GM19239 (cell line): ENCODE measurements at regions not wholly inside any gene's neighbourhood (a gene's known extent, or its start where the extent isn't known, plus 50 kb on each side); places are given as distances from the start of the nearest gene placed in this dataset.
"Not testable (repeated sequence)": the region's sequence is repeated elsewhere in the genome, so short reads cannot be mapped to it uniquely, and the experiment has no call there.

Source experiments
- DNase-seq: peaks from one replicate; pipeline ENCODE4 v3.0.0; 2011; ENCODE audit warnings: low spot score; ENCODE audit not compliant: insufficient read length
- FAIRE-seq: peaks from 2 replicates; lab custom pipeline; 2011; peaks lifted over from hg19 to GRCh38; lab: Jason Lieb, UNC

DNA sequence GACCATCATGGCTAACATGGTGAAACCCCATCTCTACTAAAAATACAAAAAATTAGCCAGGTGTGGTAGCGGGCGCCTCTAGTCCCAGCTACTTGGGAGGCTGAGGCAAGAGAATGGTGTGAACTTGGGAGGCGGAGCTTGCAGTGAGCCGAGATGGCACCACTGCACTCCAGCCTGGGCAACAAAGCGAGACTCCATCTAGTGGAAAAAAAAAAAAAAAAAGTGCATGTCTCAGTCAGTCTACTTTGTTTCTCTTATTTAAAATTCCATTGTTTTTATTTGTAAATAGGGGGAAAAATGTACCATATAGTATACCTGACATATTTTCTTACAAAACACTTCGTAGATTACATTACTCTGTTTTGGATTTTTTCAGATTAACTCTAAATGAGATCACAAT, 1471.4 kb downstream of the SUCLG1 start:
- FAIRE-seq = not testable (repeated sequence)

DNA sequence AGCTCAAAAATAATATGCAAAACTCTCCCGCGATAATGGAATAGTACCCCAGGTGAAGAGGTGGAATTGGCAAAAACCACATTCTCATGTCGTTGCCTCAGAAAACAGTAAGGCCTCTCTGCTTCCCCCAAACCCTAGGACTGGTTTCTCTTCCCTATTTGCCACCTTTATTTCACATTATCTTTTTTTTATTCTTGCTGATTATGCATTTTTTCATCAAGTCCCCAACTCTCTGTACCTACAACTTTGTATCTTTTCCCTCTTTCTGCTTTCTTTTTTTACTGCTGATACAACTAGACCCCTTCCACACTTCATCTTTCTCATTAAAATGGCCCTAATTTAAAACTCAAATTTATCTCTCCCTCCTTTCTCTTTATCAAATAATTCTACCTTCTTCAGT, 1472.2 kb downstream of the SUCLG1 start:
- DNase-seq (no peak), FAIRE-seq (no peak)

More for the DNA sequence above, 1471.4 kb downstream of the SUCLG1 start:
- not testable (repeated sequence) for DNase-seq

DNA sequence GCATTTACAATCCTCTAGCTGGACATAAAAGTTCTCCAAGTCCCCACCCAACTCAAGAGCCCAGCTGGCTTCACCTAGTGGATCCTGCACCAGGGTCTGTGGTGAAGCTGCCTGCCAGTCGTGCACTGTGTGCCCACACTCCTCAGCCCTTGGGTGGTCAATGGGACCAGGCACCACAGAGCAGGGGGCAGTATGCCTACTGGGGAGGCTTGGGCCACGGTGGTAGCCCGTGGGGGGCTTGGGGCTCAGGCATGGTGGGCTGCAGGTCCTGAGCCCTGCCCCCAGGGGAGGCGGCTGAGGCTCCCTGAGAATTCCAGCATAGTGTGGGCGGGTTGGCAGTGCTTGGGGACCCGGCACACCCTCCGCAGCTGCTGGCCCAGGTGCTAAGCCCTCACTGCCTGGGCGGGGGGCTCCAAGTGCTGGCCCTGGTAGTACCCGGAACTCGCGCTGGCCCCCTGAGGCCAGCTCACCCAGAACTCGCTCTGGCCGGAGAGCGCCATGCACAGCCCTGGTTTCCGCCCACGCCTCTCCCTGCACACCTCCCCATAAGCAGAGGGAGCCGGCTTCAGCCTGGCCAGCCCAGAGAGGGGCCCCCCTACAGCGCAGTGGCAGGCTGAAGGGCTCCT, 1473.4 kb downstream of the SUCLG1 start:
- FAIRE-seq (no peak), DNase-seq (no peak)

DNA sequence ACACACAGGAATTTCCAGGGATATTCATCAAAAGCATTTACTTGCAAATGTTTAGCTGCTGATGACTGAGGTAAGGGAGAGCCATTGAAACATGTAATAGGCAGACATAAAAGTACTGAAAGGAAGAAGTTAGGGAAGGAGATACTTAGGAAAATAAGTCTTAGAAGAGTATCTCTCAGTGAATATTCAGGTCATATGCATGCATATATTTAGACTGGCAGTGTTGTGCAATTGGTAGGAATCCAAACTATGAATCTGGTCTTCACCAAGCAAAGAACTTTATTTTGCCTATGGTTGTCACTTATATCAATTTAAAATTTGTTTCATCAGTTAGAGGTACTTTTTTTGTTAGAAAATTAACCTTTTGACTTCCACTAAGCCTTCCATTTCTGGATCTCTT, 1490.7 kb downstream of the SUCLG1 start:
- DNase-seq = no peak
- no peak for FAIRE-seq

DNA sequence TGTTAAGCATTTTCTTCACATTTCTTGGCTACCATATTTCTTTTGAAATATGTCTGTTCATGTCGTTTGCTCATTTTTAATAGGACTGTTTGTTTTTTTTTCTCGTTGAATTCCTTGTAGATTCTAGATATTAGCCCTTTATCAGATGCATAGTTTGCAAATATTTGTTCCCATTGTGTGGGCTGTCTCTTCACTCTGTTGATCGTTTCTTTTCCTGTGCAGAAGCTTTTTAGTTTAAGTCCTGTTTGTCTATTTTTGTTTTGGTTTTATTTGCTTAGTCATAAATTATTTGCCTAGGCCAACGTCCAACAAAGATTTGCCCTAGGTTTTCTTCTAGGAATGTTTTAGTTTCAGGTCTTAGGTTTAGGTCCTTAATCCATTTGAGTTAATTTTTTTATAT, 1494.7 kb downstream of the SUCLG1 start:
- FAIRE-seq (no peak), DNase-seq (no peak)

DNA sequence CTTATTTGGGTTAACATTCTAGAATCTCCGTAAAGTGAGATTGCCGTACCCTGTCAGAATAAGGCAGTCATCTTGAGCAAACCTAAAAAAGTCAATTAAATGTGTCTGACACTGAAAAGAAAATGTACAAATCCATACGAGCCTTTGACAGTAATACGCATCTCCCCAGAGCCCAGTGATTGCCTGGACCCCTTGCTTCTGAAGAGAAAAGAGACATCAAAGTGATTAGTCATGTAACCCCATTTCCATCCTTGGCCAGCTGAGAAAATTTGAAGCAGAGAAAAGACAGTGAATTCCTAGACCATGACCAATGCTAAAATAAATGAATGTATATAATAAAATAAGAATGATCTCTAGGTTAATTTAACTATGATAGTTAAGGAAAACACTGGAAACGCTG, 1499.4 kb downstream of the SUCLG1 start:
- DNase-seq (no peak), FAIRE-seq (no peak)

DNA sequence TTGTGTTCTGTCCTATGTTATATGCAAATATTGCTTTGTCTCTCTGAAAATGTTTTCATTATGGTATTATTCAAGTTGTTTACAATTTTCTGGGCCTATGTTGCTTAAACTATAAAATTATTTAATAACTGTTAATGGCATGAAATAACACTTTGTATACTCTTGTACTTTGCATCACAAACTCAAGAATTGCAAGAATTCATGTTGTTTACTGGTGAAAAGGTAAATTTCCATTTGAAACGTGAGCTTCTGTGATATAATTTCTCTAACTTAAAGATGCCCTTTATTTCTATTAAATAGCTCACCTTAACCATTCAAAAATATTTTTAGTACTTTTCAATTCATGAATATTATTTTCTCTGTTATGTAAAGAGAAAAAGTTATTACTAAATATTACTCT, 1504.2 kb downstream of the SUCLG1 start:
- DNase-seq = no peak

DNA sequence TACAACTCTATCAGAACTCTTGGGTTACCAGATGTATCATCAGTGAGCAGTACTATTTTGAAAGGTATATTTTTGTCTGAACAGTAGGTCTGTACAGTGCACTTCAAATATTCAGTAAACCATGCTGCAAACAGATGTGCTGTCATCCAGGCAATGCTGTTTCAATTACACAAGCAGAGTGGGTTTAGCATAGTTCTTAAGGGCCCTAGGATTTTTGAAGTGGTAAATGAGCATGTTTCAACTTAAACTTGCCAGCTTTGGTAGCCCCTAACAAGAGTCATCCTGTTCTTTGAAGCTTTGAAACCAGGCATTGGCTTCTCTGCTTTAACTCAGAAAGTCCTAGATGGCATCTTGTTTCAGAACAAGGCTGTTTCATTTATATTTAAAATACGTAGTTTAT, 1519.9 kb downstream of the SUCLG1 start:
- no peak for DNase-seq
- FAIRE-seq = no peak

More for the DNA sequence above, 1504.2 kb downstream of the SUCLG1 start:
- no peak for FAIRE-seq

DNA sequence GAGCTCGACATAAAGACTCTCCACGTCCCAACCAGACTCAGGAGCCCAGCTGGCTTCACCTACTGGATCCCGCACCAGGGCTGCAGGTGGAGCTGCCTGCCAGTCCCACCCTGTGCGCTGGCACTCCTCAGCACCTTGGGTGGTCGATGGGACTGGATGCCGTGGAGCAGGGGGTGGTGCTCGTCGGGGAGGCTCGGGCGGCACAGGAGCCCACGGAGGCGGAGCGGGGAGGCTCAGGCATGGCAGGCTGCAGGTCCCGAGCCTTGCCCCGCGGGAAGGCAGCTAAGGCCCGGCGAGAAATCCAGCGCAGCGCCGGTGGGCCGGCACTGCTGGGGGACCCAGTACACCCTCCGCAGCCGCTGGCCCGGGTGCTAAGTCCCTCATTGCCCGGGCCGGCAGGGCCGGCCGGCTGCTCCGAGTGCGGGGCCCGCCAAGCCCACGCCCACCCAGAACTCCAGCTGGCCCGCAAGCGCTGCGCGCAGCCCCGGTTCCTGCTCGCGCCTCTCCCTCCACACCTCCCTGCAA, 1520.7 kb downstream of the SUCLG1 start:
- not testable (repeated sequence) for FAIRE-seq, DNase-seq

DNA sequence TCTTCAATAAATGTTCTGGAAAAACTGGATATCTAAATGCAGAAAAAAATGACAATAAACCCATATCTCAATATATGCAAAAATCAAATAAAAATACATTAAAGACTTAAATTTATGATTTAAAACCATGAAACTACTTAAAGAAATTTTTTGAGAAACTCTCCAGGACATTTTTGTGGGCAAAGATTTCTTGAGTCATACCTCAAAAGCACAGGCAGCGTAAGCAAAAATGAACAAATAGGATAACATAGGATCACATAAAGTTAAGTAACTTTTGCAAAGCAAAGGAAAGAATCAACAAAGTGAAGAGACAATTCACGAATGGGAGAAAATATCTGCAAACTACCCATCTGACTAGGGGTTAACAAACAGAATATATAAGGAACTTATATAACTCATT, 1545.5 kb downstream of the SUCLG1 start:
- no peak for DNase-seq
- FAIRE-seq = no peak

DNA sequence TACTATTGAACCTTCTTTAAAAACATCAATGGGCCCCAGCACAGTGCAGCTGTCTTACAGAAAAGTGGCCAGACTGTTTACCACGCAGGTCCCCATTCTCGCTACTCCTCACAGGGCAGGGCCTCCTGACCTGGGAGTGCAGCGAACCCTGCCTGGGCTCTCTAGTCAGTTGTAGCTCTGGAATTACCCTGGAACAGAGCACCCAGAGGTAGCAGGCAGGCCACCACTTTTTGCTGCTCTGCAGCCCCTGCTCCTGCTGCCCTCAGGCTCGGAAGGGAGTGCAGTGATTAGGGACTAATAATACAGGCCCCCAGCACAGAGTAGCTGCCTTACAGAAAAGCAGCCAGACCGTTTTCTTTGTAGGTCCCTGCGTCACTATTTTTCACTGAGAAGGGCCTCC, 1563.0 kb downstream of the SUCLG1 start:
- DNase-seq = no peak
- no peak for FAIRE-seq

DNA sequence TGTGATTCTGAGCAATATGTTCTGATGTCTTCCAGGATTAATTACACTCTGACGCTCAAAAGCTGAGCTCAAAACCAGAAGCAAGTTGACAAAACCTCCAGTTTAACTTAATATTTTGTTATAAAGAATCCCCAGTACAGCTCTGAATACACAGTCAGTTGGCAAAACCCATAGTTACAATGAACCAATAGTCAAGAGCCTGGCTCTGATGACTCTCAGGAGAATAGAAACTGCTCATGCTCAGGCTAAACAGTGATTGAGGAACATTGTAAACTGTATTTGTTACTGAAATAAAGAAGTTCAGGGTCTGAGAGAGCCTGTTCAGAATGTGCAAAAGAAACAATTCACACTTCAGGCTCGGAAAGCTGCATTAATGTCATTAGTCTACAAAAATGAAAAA, 1565.9 kb downstream of the SUCLG1 start:
- DNase-seq (no peak), FAIRE-seq (no peak)

DNA sequence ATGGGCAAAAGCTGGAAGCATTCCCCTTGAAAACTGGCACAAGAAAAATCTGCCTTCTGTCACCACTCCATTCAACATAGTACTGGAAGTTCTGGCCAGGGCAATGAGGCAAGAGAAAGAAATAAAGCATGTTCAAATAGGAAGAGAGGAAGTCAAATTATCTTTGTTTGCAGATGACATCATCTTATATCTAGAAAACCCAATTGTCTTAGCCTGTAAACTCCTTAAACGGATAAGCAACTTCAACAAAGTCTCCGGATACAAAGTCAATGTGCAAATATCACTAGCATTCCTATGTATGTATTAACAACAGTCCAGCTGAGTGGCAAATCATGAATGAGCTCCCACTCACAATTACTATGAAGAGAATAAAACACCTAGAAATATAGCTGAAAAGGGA, 1579.3 kb downstream of the SUCLG1 start:
- DNase-seq (no peak), FAIRE-seq (no peak)

DNA sequence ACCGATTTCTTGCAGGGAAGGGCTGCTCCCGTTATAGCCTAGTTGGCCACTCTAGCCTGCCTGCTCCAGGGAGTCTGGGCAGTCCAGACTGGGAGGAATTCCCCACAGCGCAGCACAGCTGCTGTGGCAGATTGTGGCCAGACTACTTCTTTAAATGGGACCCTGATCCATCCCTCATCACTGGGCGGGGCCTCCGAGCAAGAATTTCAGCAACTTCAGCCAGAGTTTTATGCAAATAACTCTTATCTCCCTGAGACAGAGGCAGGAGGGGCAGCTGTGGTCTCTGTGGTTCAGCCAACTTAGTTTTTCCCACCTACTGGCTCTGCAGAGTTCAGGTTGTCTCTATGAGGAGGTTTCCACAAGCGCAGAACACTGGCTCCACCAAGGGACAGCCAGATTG, 1583.2 kb downstream of the SUCLG1 start:
- no peak for DNase-seq
- FAIRE-seq = no peak

DNA sequence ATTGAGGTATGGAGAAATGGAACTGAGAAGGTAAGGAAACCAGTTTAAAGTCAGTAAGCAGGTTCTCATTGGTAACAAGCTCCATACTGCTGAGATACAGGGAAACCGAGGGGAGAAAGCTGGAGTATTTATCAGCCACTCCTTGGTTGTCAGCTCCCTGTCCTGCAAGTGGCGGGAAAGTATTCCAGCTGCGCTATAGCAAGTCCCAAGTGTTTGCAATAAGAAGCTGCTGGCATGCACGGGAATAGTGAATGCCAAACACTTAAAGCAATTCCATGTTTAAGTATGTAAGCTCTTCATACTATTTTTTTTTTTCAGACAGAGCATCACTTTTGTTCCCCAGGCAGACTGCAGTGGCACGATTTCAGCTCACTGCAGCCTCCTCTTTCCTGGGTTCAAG, 1601.1 kb downstream of the SUCLG1 start:
- DNase-seq (no peak), FAIRE-seq (no peak)

DNA sequence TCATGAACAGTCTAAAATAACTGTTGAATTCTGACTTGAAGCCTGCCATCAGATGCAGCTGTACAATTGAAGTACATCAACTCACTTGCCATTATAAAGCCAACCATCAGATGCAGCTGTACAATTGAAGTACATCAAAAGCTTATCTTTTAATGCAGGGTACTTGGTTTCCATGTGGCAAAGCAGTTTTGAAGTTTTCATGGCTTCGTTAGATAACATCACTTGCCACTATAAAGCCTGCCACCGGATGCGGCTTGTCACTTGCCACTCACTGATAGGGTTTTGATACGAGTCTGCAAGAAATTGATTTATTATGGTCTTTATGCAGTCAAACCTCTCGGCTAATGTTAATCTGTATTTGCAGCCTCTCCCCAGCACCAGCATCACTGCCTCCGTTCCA, 1605.8 kb downstream of the SUCLG1 start:
- FAIRE-seq (no peak), DNase-seq (no peak)

DNA sequence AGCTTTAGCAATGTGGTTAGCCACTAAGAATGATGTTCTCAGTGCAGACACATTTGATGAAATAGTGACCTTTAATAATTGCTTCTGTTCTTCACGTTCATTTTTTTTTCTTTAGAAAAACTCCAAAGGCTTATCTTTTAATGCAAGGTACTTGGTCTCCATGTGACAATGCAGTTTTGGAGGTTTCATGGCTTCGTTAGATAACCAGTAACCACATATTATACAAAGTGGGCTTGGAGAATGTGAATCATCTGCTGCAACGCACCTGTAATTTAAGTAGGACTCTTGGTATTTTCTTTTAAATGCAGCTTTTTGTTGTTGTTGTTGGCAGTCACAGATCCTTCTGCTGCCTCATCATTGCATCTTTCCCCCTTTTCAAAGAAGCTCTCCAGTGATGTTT, 1606.3 kb downstream of the SUCLG1 start:
- DNase-seq = no peak
- FAIRE-seq = no peak

DNA sequence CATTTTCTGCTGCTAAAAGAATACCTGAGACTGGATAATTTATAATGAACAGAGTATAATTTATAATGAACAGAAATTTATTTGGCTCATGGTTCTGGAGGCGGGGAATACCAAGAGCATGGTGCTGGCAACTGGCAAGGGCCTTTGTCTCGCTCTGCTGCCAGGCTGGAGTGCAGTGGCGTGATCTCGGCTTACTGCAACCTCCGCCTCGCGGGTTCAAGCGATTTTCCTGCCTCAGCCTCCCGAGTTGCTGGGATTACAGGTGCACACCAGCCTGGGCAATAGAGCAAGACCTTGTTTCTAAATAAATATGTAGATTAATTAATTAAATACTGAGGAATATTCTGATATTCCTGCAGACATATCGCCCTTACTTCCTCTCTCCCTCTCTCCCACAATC, 1610.8 kb downstream of the SUCLG1 start:
- no peak for DNase-seq
- FAIRE-seq = no peak

DNA sequence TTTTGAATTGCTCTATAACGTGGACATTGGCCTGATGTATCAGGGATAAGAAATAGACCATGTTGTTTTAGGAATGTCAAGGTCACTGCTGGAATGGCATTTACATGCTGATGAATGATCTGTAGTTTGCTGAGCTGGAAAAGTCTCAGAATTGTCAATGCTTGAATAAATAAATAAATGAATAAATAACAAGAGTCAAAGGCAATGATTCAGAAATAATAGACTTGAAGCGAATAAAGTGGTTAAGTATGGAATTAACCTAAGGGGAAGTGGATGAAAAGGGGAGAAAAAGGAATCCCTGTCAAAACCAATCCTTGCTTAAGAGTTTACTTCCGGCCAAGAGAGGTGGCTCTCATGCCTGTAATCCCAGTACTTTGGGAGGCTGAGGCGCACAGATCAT, 1620.0 kb downstream of the SUCLG1 start:
- DNase-seq = no peak
- FAIRE-seq = no peak

DNA sequence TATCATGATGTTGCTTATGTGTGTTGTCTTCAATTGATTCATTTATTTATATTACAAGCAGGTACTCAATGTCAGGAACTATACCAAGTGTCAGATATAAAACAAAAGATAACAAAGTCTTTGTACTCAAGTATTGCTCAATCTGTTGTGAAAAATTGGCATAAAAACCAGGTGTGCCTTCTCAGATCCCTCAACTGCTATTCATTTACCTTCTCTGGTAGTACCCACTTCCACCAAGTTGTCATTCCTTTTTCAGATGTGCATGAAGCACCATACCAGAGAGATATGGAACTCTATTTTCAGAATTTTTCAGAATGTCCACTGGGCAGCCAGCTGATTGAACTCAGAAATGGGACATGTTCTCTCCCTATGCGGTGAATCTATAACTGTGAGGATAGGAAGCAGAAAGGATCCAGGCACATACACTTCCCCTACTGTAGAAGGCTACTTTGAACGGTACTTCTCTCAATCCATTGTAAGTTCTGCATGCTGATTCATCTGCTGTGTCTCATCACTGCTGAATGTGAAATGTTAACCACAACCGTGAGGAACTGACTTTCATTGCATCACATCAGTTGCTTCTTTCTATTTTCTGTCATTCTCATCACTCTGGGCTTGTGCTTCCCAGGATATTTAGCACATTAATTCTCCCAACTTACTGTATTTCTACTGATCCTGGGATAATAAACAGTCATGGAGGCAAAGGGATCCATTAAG, 1621.3 kb downstream of the SUCLG1 start:
- FAIRE-seq (no peak), DNase-seq (no peak)

DNA sequence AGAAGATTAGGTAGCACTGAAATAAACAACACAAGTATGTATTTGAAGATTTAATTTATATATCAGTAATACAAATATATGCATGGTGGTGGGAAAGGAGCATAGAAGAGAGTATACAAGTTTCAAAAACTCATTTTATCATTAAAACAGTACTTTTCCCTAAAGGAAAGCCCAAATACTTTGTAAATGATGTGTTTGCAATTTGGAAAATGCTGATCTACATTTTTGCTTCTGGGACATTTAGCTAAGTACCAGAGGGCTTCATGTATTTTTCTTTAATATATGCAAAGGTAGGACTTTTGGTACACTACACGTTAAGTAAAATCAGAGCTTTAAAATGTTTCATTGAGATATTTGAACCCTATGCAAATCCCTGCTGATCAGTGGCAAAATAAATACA, 1624.2 kb downstream of the SUCLG1 start:
- DNase-seq (no peak), FAIRE-seq (no peak)

DNA sequence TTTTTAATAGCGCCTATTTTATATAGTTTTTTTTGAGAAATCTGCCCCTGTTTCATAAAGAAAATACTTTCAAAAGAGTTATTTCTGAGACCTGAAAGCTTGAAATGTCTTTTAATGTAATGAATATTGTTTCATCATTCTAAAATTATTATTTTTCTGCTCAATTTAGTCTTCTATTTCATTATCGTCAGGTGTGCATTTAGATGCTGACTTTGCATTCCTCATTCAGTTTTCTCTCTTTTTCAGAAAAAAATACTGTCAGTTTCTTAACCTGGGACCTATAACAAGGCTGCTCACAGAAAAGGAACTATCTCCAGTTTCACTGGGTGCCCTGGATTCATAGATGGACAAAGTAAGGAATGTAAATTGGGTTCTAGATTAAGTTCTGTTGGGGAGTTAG, 1631.7 kb downstream of the SUCLG1 start:
- no peak for DNase-seq
- no peak for FAIRE-seq
